Suprapubic skin (tissue), 4 donors: ENCODE measurements at regions not wholly inside any gene's neighbourhood (a gene's known extent, or its start where the extent isn't known, plus 50 kb on each side); places are given as distances from the start of the nearest gene placed in this dataset.

ENCODE experiments used
- DNase-seq, 2 donors: peaks; one replicate each; pipeline ENCODE4 v3.0.0-alpha.2; 2019; ENCODE audit warnings: low spot score in 2 of 2
- H3K27ac ChIP-seq: fragments of 200-600 bp; sonication (generic); one replicate; pipeline ENCODE4 v1.5.1; 2019
- H3K27me3 ChIP-seq: fragments of 200-600 bp; sonication (generic); one replicate; pipeline ENCODE4 v1.5.1; 2019
- H3K36me3 ChIP-seq: fragments of 200-600 bp; sonication (generic); one replicate; pipeline ENCODE4 v1.5.1; 2019
- H3K4me1 ChIP-seq: fragments of 200-600 bp; sonication (generic); one replicate; pipeline ENCODE4 v1.5.1; 2019
- H3K4me3 ChIP-seq: fragments of 200-600 bp; sonication (generic); one replicate; pipeline ENCODE4 v1.5.1; 2019; ENCODE audit warnings: mild to moderate bottlenecking
- H3K9me3 ChIP-seq: fragments of 200-600 bp; sonication (generic); one replicate; pipeline ENCODE4 v1.5.1; 2019
- CTCF ChIP-seq, 2 donors: fragments of 200-600 bp in 1 of 2; fragments of 450-650 bp in 1 of 2; sonication (generic) in 1 of 2; IDR thresholded peaks; one replicate each; pipeline ENCODE4 v1.5.1; 2016 to 2019; ENCODE audit warnings: antibody characterized with exemption in 2 of 2, mild to moderate bottlenecking in 1 of 2, moderate library complexity in 1 of 2
- EP300 ChIP-seq: sonication (generic); formaldehyde crosslinking; IDR thresholded peaks from one replicate; pipeline ENCODE4 v1.6.1; 2017; ENCODE audit warnings: antibody characterized with exemption
- POLR2A ChIP-seq, 2 donors: fragments of 450-650 bp; IDR thresholded peaks; one replicate each; pipeline ENCODE4 v1.6.1; 2017; ENCODE audit warnings: antibody characterized with exemption in 2 of 2, mild to moderate bottlenecking in 2 of 2, moderate library complexity in 2 of 2
- POLR2AphosphoS5 ChIP-seq, 3 donors: sonication (generic); formaldehyde crosslinking; IDR thresholded peaks; one replicate each; pipeline ENCODE4 v1.6.1; 2017; ENCODE audit warnings: antibody characterized with exemption in 3 of 3
- WGBS: methylation state at CpG from one replicate; pipeline ENCODE4 v1.1.5; 2018; 5-methylcytosine and 5-hydroxymethylcytosine counted together

DNA sequence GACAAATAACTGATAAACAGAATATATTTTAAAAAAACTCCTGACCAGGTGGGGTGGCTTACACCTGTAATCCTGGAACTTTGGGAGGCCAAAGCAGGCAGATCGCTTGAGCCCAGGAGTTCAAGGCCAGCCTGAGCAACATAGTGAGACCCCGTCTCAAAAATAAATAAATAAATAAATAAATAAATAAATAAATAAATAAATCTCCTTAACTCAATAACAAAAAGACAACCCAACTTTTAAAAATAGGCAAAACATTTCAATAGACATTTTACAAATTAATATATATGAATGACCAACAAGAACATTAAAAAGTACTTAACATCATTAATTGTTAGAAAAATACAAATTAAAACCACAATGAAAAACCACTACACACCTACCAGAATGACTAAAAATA, 56.2 kb upstream of the CAPRIN2 start:
- WGBS, result 89% methylated on average over 2 of the region's 2 CpGs
- no peaks in the 10 kb centered on the region for H3K36me3 ChIP-seq
- H3K4me1 ChIP-seq, result no peaks in the 10 kb centered on the region
- H3K27ac ChIP-seq, result no peak overlapping the region
- no peaks in the 10 kb centered on the region for H3K27me3 ChIP-seq
- H3K9me3 ChIP-seq, result no peaks in the 10 kb centered on the region
- H3K4me3 ChIP-seq, result no peak overlapping the region
- DNase-seq, result no peak
- no peak for TF ChIP-seq EP300
- TF ChIP-seq POLR2A (IDR thresholded peaks at IDR 0.05), result no peak
- TF ChIP-seq POLR2AphosphoS5 (IDR thresholded peaks at IDR 0.05), result no peak
- no peak for TF ChIP-seq CTCF (IDR thresholded peaks at IDR 0.05)

DNA sequence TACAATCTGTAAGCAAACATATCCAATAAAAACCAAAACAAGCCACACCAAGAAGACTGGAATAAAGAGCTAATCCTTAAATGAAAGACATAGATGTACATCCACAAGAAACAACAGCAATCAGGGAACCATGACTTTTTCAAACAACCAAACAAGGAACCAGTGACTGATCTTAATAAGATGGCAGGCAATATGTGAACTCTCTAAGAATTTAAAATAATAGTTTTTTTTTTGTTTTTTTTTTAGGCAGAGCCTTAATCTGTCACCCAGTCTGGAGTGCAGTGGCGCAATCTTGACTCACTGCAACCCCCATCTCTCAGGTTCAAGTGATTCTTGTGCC, 52.9 kb upstream of the CAPRIN2 start:
- TF ChIP-seq EP300, result no peak
- no peak for TF ChIP-seq POLR2AphosphoS5 (IDR thresholded peaks at IDR 0.05)
- no peak for TF ChIP-seq POLR2A (IDR thresholded peaks at IDR 0.05)
- TF ChIP-seq CTCF (IDR thresholded peaks at IDR 0.05), result no peak
- H3K9me3 ChIP-seq, result no peaks in the 10 kb centered on the region
- H3K27ac ChIP-seq, result no peak overlapping the region
- no peaks in the 10 kb centered on the region for H3K27me3 ChIP-seq
- WGBS, result 95% methylated on average over 1 of the region's 1 CpG
- no peaks in the 10 kb centered on the region for H3K36me3 ChIP-seq
- no peak for DNase-seq
- H3K4me3 ChIP-seq, result no peak overlapping the region
- no peaks in the 10 kb centered on the region for H3K4me1 ChIP-seq

GRCh38 chr12:30806989-30807694, 52.4 kb upstream of the CAPRIN2 start:
- no peak for DNase-seq
- Histone ChIP-seq H3K4me3 (no peak overlapping the region), H3K36me3 (no peaks in the 10 kb centered on the region), H3K9me3 (no peaks in the 10 kb centered on the region), H3K27ac (no peak overlapping the region), H3K4me1 (no peaks in the 10 kb centered on the region), H3K27me3 (no peaks in the 10 kb centered on the region)
- TF ChIP-seq POLR2AphosphoS5 (IDR thresholded peaks at IDR 0.05), result no peak
- TF ChIP-seq POLR2A (IDR thresholded peaks at IDR 0.05), result no peak
- TF ChIP-seq CTCF (IDR thresholded peaks at IDR 0.05), result peak; percentile 49 to 63
- no peak for TF ChIP-seq EP300
- WGBS, result 65% methylated on average over 7 of the region's 7 CpGs

DNA sequence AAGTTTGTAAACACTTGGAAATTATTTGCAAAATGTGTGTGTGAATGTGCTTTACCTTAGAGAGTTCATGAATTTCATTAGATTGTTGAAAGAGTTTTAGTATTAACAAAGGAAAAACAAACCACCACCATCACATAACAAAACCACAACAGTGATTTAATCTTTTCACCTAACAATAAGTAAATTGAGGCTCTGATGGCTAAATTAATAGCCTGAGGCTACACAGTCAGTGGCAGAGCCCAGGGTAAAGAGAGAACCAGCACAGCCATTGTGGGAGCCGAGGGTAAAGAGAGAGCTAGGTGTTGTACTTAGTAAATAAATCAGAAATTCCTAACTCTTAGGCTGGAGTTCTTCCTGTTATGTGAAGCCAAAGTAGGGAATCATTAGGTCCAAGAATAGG, 51.2 kb upstream of the CAPRIN2 start:
- Histone ChIP-seq H3K27ac (no peak overlapping the region), H3K9me3 (no peaks in the 10 kb centered on the region)
- 73% methylated on average over 1 of the region's 1 CpG for WGBS

More for the DNA sequence above, 51.2 kb upstream of the CAPRIN2 start:
- no peaks in the 10 kb centered on the region for H3K27me3 ChIP-seq
- TF ChIP-seq POLR2AphosphoS5 (IDR thresholded peaks at IDR 0.05), result no peak
- TF ChIP-seq POLR2A (IDR thresholded peaks at IDR 0.05), result no peak
- no peak for TF ChIP-seq CTCF (IDR thresholded peaks at IDR 0.05)
- no peak for TF ChIP-seq EP300
- H3K4me1 ChIP-seq, result no peaks in the 10 kb centered on the region
- no peak for DNase-seq
- H3K4me3 ChIP-seq, result no peak overlapping the region
- H3K36me3 ChIP-seq, result no peaks in the 10 kb centered on the region
